DMS 273 treated with DMSO at 0.1 percent for 48 hours (cell line): ENCODE measurements at regions not wholly inside any gene's neighbourhood (a gene's known extent, or its start where the extent isn't known, plus 50 kb on each side); places are given as distances from the start of the nearest gene placed in this dataset.

Experiments used
- DNase-seq: peaks from one replicate; lab custom pipeline; 2025; lab: John Stamatoyannopoulos, UW

- no peak for DNase-seq
Measured at GRCh38 chr17:33404070-33404819, 111.2 kb upstream of the ASIC2 start.

GRCh38 chr17:33416131-33416530 lies 123.0 kb upstream of the ASIC2 start:
- no peak for DNase-seq

GRCh38 chr17:33421933-33422332 lies 128.8 kb upstream of the ASIC2 start:
- no peak for DNase-seq

GRCh38 chr17:33433581-33433980 lies 140.5 kb upstream of the ASIC2 start:
- DNase-seq: no peak

GRCh38 chr17:33434841-33435240 lies 141.7 kb upstream of the ASIC2 start:
- DNase-seq: no peak

GRCh38 chr17:33435721-33436301 lies 142.7 kb upstream of the ASIC2 start:
- DNase-seq: no peak

- no peak for DNase-seq
Measured at GRCh38 chr17:33436321-33436720, 143.2 kb upstream of the ASIC2 start.

GRCh38 chr17:33438139-33438538 lies 145.0 kb upstream of the ASIC2 start:
- no peak for DNase-seq

GRCh38 chr17:33438578-33438977 lies 145.5 kb upstream of the ASIC2 start:
- DNase-seq: no peak

- DNase-seq: no peak
Measured at GRCh38 chr17:33442320-33442719, 149.2 kb upstream of the ASIC2 start.

GRCh38 chr17:33444731-33445130 lies 151.6 kb upstream of the ASIC2 start:
- DNase-seq: no peak

GRCh38 chr17:33447090-33447489 lies 154.0 kb upstream of the ASIC2 start:
- no peak for DNase-seq

GRCh38 chr17:33451221-33451620 lies 158.1 kb upstream of the ASIC2 start:
- no peak for DNase-seq

GRCh38 chr17:33457477-33457876 lies 164.4 kb upstream of the ASIC2 start:
- DNase-seq: no peak

- DNase-seq: no peak
Measured at GRCh38 chr17:33459078-33459940, 166.2 kb upstream of the ASIC2 start.

- no peak for DNase-seq
Measured at GRCh38 chr17:33460781-33461450, 167.8 kb upstream of the ASIC2 start.

GRCh38 chr17:33463887-33464286 lies 170.8 kb upstream of the ASIC2 start:
- DNase-seq: no peak

GRCh38 chr17:33464669-33465280 lies 171.7 kb upstream of the ASIC2 start:
- DNase-seq: no peak

GRCh38 chr17:33469421-33469820 lies 176.3 kb upstream of the ASIC2 start:
- DNase-seq: no peak

GRCh38 chr17:33469911-33470310 lies 176.8 kb upstream of the ASIC2 start:
- no peak for DNase-seq

- DNase-seq: no peak
Measured at GRCh38 chr17:33473061-33473460, 180.0 kb upstream of the ASIC2 start.

GRCh38 chr17:33474789-33475188 lies 181.7 kb upstream of the ASIC2 start:
- DNase-seq: no peak
